ENCODE measurements at regions not wholly inside any gene's neighbourhood (a gene's known extent, or its start where the extent isn't known, plus 50 kb on each side); places are given as distances from the start of the nearest gene placed in this dataset.

GRCh38 chr2:117401582-117401981 lies 412.9 kb upstream of the DDX18 start:
- TF ChIP-seq CTCF (IDR thresholded peaks at IDR 0.05; ENCODE audit: borderline replicate concordance, extremely low read depth, low read length, poor library complexity, severe bottlenecking): no peak
- TF ChIP-seq EZH2 (IDR thresholded peaks at IDR 0.05; ENCODE audit: borderline replicate concordance, low read depth, low read length, severe bottlenecking): no peak

Data from DND-41 (cell line).